H1 (cell line): ENCODE measurements at regions not wholly inside any gene's neighbourhood (a gene's known extent, or its start where the extent isn't known, plus 50 kb on each side); places are given as distances from the start of the nearest gene placed in this dataset.

Experiments
- CBX8 ChIP-seq: fragments of 300-800, 300-1000 bp; sonication (generic); IDR thresholded peaks from 2 replicates; pipeline ENCODE4 v1.7.1; 2016; ENCODE audit warnings: low read depth, low read length, borderline replicate concordance
- FOSL1 ChIP-seq: IDR thresholded peaks from 2 replicates; pipeline ENCODE4 v1.6.1; 2011; ENCODE audit warnings: mild to moderate bottlenecking, low read depth, low read length, moderate library complexity; ENCODE audit not compliant: insufficient read depth
- HDAC2 ChIP-seq, 2 experiments: fragments of 300-600 bp in 1 of 2; sonication (generic) in 1 of 2; IDR thresholded peaks; 2 replicates each; pipeline ENCODE4 v1.6.1; 2011 to 2012; ENCODE audit warnings: low read depth in 2 of 2, low read length in 2 of 2, mild to moderate bottlenecking in 2 of 2, moderate library complexity in 2 of 2, borderline replicate concordance in 1 of 2, inconsistent platforms in 1 of 2
- RXRA ChIP-seq: IDR thresholded peaks from 2 replicates; pipeline ENCODE4 v1.6.1; 2011; ENCODE audit warnings: low read depth, mild to moderate bottlenecking, low read length, moderate library complexity; ENCODE audit not compliant: insufficient read depth
- ZNF274 ChIP-seq: IDR thresholded peaks from 2 replicates; pipeline ENCODE4 v1.7.0; 2012; ENCODE audit warnings: low read length, borderline replicate concordance; ENCODE audit errors: extremely low read depth

- TF ChIP-seq HDAC2 (IDR thresholded peaks at IDR 0.05; ENCODE audit: borderline replicate concordance in 1 of 2, low read depth in 2 of 2, low read length in 2 of 2), result no peak
- TF ChIP-seq FOSL1, result no peak
- no peak for TF ChIP-seq ZNF274
- TF ChIP-seq CBX8, result no peak
- no peak for TF ChIP-seq RXRA
These were observed 179.5 kb upstream of the PARP11 start (continued) for GRCh38 chr12:4052691-4053090.
